ENCODE measurements at regions not wholly inside any gene's neighbourhood (a gene's known extent, or its start where the extent isn't known, plus 50 kb on each side); places are given as distances from the start of the nearest gene placed in this dataset.

GRCh38 chr1:98057236-98057910 is 136.5 kb upstream of the DPYD start:
- H3K4me3 ChIP-seq (ENCODE audit: low read depth, low read length) = no peak overlapping the region
- DNase-seq (ENCODE audit: low read depth) = no peak
- TF ChIP-seq CTCF (IDR thresholded peaks at IDR 0.05; ENCODE audit: insufficient read depth, low read depth, low read length, missing control alignments) = no peak

- TF ChIP-seq CTCF (IDR thresholded peaks at IDR 0.05; ENCODE audit: insufficient read depth, low read depth, low read length, missing control alignments) = no peak
- no peak overlapping the region for H3K4me3 ChIP-seq (ENCODE audit: low read depth, low read length)
- DNase-seq (ENCODE audit: low read depth) = no peak
Measured at GRCh38 chr1:98056781-98057180, 135.9 kb upstream of the DPYD start.

GRCh38 chr1:98055457-98055856 is 134.6 kb upstream of the DPYD start:
- no peak for DNase-seq (ENCODE audit: low read depth)
- no peak overlapping the region for H3K4me3 ChIP-seq (ENCODE audit: low read depth, low read length)
- no peak for TF ChIP-seq CTCF (IDR thresholded peaks at IDR 0.05; ENCODE audit: insufficient read depth, low read depth, low read length, missing control alignments)

- no peak for DNase-seq (ENCODE audit: low read depth)
- TF ChIP-seq CTCF (IDR thresholded peaks at IDR 0.05; ENCODE audit: insufficient read depth, low read depth, low read length, missing control alignments) = no peak
- H3K4me3 ChIP-seq (ENCODE audit: low read depth, low read length) = no peak overlapping the region
Measured at GRCh38 chr1:98054786-98055185, 134.0 kb upstream of the DPYD start.

GRCh38 chr1:98054367-98054701 is 133.5 kb upstream of the DPYD start:
- H3K4me3 ChIP-seq (ENCODE audit: low read depth, low read length) = no peak overlapping the region
- DNase-seq (ENCODE audit: low read depth) = no peak
- no peak for TF ChIP-seq CTCF (IDR thresholded peaks at IDR 0.05; ENCODE audit: insufficient read depth, low read depth, low read length, missing control alignments)

GRCh38 chr1:98053471-98054366 is 132.9 kb upstream of the DPYD start:
- H3K4me3 ChIP-seq (ENCODE audit: low read depth, low read length) = peak overlapping the region; percentile 41
- peak; percentile 69 for DNase-seq (ENCODE audit: low read depth)
- TF ChIP-seq CTCF (IDR thresholded peaks at IDR 0.05; ENCODE audit: insufficient read depth, low read depth, low read length, missing control alignments) = peak; percentile 80

Measured in GM12865 (cell line).